Hypothalamus (tissue), 51 donors: ENCODE measurements at regions not wholly inside any gene's neighbourhood (a gene's known extent, or its start where the extent isn't known, plus 50 kb on each side); places are given as distances from the start of the nearest gene placed in this dataset.
A peak's percentile ranks its signal among the peaks of the same experiment; 100 is the strongest.
"Not testable (repeated sequence)": the region's sequence is repeated elsewhere in the genome, so short reads cannot be mapped to it uniquely, and the experiment has no call there.

Experiments
- DNase-seq, 51 donors: peaks; one replicate each; lab custom pipeline; 2025; lab: John Stamatoyannopoulos, UW

- not testable (repeated sequence) for DNase-seq
These were observed 84.5 kb downstream of the IDS start for GRCh38 chrX:149420566-149420965.

- DNase-seq, result no peak
These were observed 107.1 kb downstream of the IDS start for GRCh38 chrX:149398027-149398426.

- DNase-seq, result no peak
These were observed 112.2 kb downstream of the IDS start for GRCh38 chrX:149392921-149393320.

GRCh38 chrX:149383852-149384251, 121.3 kb downstream of the IDS start:
- no peak for DNase-seq

- DNase-seq, result no peak
These were observed 130.4 kb downstream of the IDS start for GRCh38 chrX:149374751-149375150.

- DNase-seq, result no peak
These were observed 132.2 kb downstream of the IDS start for GRCh38 chrX:149372866-149373265.

GRCh38 chrX:149371986-149372385, 133.1 kb downstream of the IDS start:
- no peak for DNase-seq

- DNase-seq, result no peak
These were observed 135.0 kb downstream of the IDS start for GRCh38 chrX:149370097-149370496.

GRCh38 chrX:149365552-149365951, 139.6 kb downstream of the IDS start:
- DNase-seq, result no peak

GRCh38 chrX:149365061-149365460, 140.0 kb downstream of the IDS start:
- no peak for DNase-seq

GRCh38 chrX:149363965-149364364, 141.1 kb downstream of the IDS start:
- no peak for DNase-seq

GRCh38 chrX:149346306-149346705, 158.8 kb downstream of the IDS start:
- no peak for DNase-seq

GRCh38 chrX:149322316-149322715, 182.8 kb downstream of the IDS start:
- DNase-seq, result no peak

- peak in 2 of 51 donors; percentile 5 to 14 for DNase-seq
These were observed 191.2 kb downstream of the IDS start for GRCh38 chrX:149313871-149314371.

- DNase-seq, result no peak
These were observed 192.1 kb downstream of the IDS start for GRCh38 chrX:149312988-149313387.

- no peak for DNase-seq
These were observed 193.0 kb downstream of the IDS start for GRCh38 chrX:149312097-149312496.

- no peak for DNase-seq
These were observed 202.4 kb downstream of the IDS start for GRCh38 chrX:149302705-149303104.

GRCh38 chrX:149298111-149298510, 207.0 kb downstream of the IDS start:
- no peak for DNase-seq

GRCh38 chrX:149296092-149296491, 209.0 kb downstream of the IDS start:
- DNase-seq, result no peak

- peak in 26 of 51 donors; percentile 0 to 44 (median 2) for DNase-seq
These were observed 218.2 kb downstream of the IDS start for GRCh38 chrX:149286940-149287349.

GRCh38 chrX:149284616-149285015, 220.5 kb downstream of the IDS start:
- no peak for DNase-seq

- DNase-seq, result no peak
These were observed 221.3 kb downstream of the IDS start for GRCh38 chrX:149283853-149284252.

GRCh38 chrX:149282909-149283308, 222.2 kb downstream of the IDS start:
- DNase-seq, result no peak
